ENCODE measurements at regions not wholly inside any gene's neighbourhood (a gene's known extent, or its start where the extent isn't known, plus 50 kb on each side); places are given as distances from the start of the nearest gene placed in this dataset.

DNA sequence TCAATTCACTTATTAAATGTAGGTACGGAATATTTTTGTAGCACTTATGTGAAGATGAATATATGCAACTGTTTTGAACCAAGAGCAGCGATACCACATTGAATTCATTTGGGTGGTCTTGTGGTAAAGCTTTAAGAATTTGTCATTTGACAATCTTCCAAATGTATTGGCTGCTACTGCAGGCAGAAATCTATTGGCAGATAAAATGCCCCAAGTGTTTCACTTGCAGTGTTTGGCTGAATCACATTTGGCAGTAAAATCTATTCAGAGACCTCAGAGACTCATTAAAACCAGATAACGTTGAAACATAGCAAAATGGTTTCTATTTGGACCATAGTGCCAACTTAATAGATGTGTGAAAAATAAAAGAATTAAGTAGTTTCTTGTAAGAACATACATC lies 303.4 kb downstream of the FGF13 start:
- TF ChIP-seq, protein P1, sequence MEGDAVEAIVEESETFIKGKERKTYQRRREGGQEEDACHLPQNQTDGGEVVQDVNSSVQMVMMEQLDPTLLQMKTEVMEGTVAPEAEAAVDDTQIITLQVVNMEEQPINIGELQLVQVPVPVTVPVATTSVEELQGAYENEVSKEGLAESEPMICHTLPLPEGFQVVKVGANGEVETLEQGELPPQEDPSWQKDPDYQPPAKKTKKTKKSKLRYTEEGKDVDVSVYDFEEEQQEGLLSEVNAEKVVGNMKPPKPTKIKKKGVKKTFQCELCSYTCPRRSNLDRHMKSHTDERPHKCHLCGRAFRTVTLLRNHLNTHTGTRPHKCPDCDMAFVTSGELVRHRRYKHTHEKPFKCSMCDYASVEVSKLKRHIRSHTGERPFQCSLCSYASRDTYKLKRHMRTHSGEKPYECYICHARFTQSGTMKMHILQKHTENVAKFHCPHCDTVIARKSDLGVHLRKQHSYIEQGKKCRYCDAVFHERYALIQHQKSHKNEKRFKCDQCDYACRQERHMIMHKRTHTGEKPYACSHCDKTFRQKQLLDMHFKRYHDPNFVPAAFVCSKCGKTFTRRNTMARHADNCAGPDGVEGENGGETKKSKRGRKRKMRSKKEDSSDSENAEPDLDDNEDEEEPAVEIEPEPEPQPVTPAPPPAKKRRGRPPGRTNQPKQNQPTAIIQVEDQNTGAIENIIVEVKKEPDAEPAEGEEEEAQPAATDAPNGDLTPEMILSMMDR (IDR thresholded peaks at IDR 0.05) = no peak
- no peak for TF ChIP-seq POLR2AphosphoS5 (IDR thresholded peaks at IDR 0.05)

All from breast epithelium (tissue), 3 donors.